Kidney tubule cell (primary cell): ENCODE measurements at regions not wholly inside any gene's neighbourhood (a gene's known extent, or its start where the extent isn't known, plus 50 kb on each side); places are given as distances from the start of the nearest gene placed in this dataset.
A peak's percentile ranks its signal among the peaks of the same experiment; 100 is the strongest.

Source experiments
- DNase-seq: peaks from one replicate; pipeline ENCODE4 v3.0.0-alpha.2; 2018; ENCODE audit warnings: low spot score

GRCh38 chr1:83813576-83813975 is 185.4 kb downstream of the TTLL7 start:
- no peak for DNase-seq

GRCh38 chr1:83810144-83810543 is 188.8 kb downstream of the TTLL7 start:
- DNase-seq, result no peak

- no peak for DNase-seq
Observed at GRCh38 chr1:83808536-83808935, 190.4 kb downstream of the TTLL7 start.

GRCh38 chr1:83807821-83808220 is 191.1 kb downstream of the TTLL7 start:
- no peak for DNase-seq

- no peak for DNase-seq
Observed at GRCh38 chr1:83807231-83807630, 191.7 kb downstream of the TTLL7 start.

GRCh38 chr1:83805921-83806320 is 193.0 kb downstream of the TTLL7 start:
- no peak for DNase-seq

- no peak for DNase-seq
Observed at GRCh38 chr1:83802460-83803152, 196.3 kb downstream of the TTLL7 start.

GRCh38 chr1:83802023-83802422 is 196.9 kb downstream of the TTLL7 start:
- no peak for DNase-seq

- no peak for DNase-seq
Observed at GRCh38 chr1:83800066-83800465, 198.9 kb downstream of the TTLL7 start.

GRCh38 chr1:83799594-83799993 is 199.3 kb downstream of the TTLL7 start:
- peak; percentile 11 for DNase-seq

GRCh38 chr1:83798965-83799364 is 200.0 kb downstream of the TTLL7 start:
- no peak for DNase-seq

- DNase-seq, result peak; percentile 8
Observed at GRCh38 chr1:83796409-83796808, 202.5 kb downstream of the TTLL7 start.

- DNase-seq, result no peak
Observed at GRCh38 chr1:83794384-83794783, 204.5 kb downstream of the TTLL7 start.

- peak; percentile 53 for DNase-seq
Observed at GRCh38 chr1:83791821-83792437, 207.0 kb downstream of the TTLL7 start.

GRCh38 chr1:83790446-83790845 is 208.5 kb downstream of the TTLL7 start:
- DNase-seq, result no peak

GRCh38 chr1:83787246-83787998 is 211.5 kb downstream of the TTLL7 start:
- DNase-seq, result no peak

- DNase-seq, result no peak
Observed at GRCh38 chr1:83781667-83782066, 217.3 kb downstream of the TTLL7 start.

- no peak for DNase-seq
Observed at GRCh38 chr1:83779565-83779964, 219.4 kb downstream of the TTLL7 start.

GRCh38 chr1:83777758-83778101 is 221.2 kb downstream of the TTLL7 start:
- no peak for DNase-seq

GRCh38 chr1:83776913-83777757 is 221.8 kb downstream of the TTLL7 start:
- DNase-seq, result no peak

GRCh38 chr1:83775977-83776603 is 222.8 kb downstream of the TTLL7 start:
- DNase-seq, result no peak

GRCh38 chr1:83773059-83773458 is 225.9 kb downstream of the TTLL7 start:
- DNase-seq, result no peak
